Panc1 (cell line): ENCODE measurements at regions not wholly inside any gene's neighbourhood (a gene's known extent, or its start where the extent isn't known, plus 50 kb on each side); places are given as distances from the start of the nearest gene placed in this dataset.

Source experiments
- ATAC-seq: fragments of 200-7000 bp; cut with Tn5 transposase; 2 replicates; pipeline ENCODE4 v1.9.1; 2020; ENCODE audit warnings: mild to moderate bottlenecking, moderate library complexity
- BruUV-seq: library from RNA; stranded (reverse); fragments of 400-500 nt; replicated peaks from 2 replicates; lab custom pipeline; 2021; lab: Mats Ljungman, UMichigan
- CTCF ChIA-PET: fragments of 300-600 bp; sonication (Branson Sonifier 250); formaldehyde crosslinking; loops from one replicate; lab custom pipeline; 2022; ENCODE audit warnings: antibody characterized with exemption; lab: Charles Lee
- POLR2A ChIA-PET: fragments of 300-600 bp; sonication (Branson Sonifier 250); formaldehyde crosslinking; loops from one replicate; lab custom pipeline; 2022; ENCODE audit warnings: antibody characterized with exemption; lab: Charles Lee
- DNase-seq: peaks from one replicate; pipeline ENCODE4 v3.0.0-alpha.2; 2010; ENCODE audit warnings: low read depth, low spot score
- H3K27ac ChIP-seq: 2 replicates; pipeline ENCODE4 v1.5.1; 2011; ENCODE audit warnings: mild to moderate bottlenecking, low read length, inconsistent platforms
- H3K27me3 ChIP-seq: fragments of 200-500 bp; sonication (Bioruptor generic); 2 replicates; pipeline ENCODE4 v1.6.0; 2014; ENCODE audit warnings: low read length, inconsistent platforms; ENCODE audit not compliant: control insufficient read depth, insufficient read depth
- H3K36me3 ChIP-seq: fragments of 200-500 bp; sonication (Bioruptor generic); 2 replicates; pipeline ENCODE4 v1.5.1; 2014; ENCODE audit warnings: inconsistent platforms, mild to moderate bottlenecking, low read length, moderate library complexity; ENCODE audit not compliant: control insufficient read depth, insufficient read depth
- H3K4me1 ChIP-seq: 2 replicates; pipeline ENCODE4 v1.5.1; 2011; ENCODE audit warnings: inconsistent platforms, mild to moderate bottlenecking, low read length, moderate library complexity; ENCODE audit not compliant: control insufficient read depth, insufficient read depth
- H3K4me3 ChIP-seq, 2 experiments: 2 replicates each; pipeline ENCODE4 v1.5.1; 2011 to 2012; ENCODE audit warnings: low read depth in 2 of 2, low read length in 2 of 2, mild to moderate bottlenecking in 2 of 2, inconsistent platforms in 1 of 2, moderate library complexity in 1 of 2
- H3K9me3 ChIP-seq: fragments of 200-500 bp; sonication (Bioruptor generic); 2 replicates; pipeline ENCODE4 v1.5.1; 2014; ENCODE audit warnings: low read depth, mild to moderate bottlenecking, inconsistent platforms, low read length, moderate library complexity; ENCODE audit not compliant: control insufficient read depth, insufficient read depth
- POLR2AphosphoS5 ChIP-seq: IDR thresholded peaks from 2 replicates; pipeline ENCODE4 v1.6.1; 2012; ENCODE audit warnings: mild to moderate bottlenecking, low read depth, low read length, moderate library complexity
- SIN3A ChIP-seq: IDR thresholded peaks from 2 replicates; pipeline ENCODE4 v1.6.1; 2012; ENCODE audit warnings: low read depth, mild to moderate bottlenecking, low read length, moderate library complexity, borderline replicate concordance; ENCODE audit not compliant: insufficient read depth
- TCF7L2 ChIP-seq: IDR thresholded peaks from 2 replicates; pipeline ENCODE4 v1.6.1; 2011; ENCODE audit warnings: mild to moderate bottlenecking, low read depth, low read length, inconsistent platforms
- in situ Hi-C: cut with HindIII; loops from 2 replicates; pipeline ENCODE4 v1.10.0; 2016; ENCODE audit warnings: low sequenced_read_pairs, low pct_unique_long_range_greater_than_20kb
- intact Hi-C: fragments of 100-400 bp; cut with micrococcal nuclease; formaldehyde crosslinking; loops from one replicate; pipeline ENCODE4 v1.10.0; 2022; ENCODE audit not compliant: unreplicated experiment
- TF ChIP-seq, protein P1 (sequence below): fragments of 450-650 bp; IDR thresholded peaks from 2 replicates; pipeline ENCODE4 v1.5.1; 2017; ENCODE audit warnings: mild to moderate bottlenecking
- TF ChIP-seq, protein P2 (sequence below), 2 experiments: IDR thresholded peaks; 2 replicates each; pipeline ENCODE4 v1.6.1; 2011 to 2012; ENCODE audit warnings: low read depth in 2 of 2, control low read depth in 1 of 2, low read length in 1 of 2, mild to moderate bottlenecking in 1 of 2, moderate library complexity in 1 of 2; ENCODE audit not compliant: insufficient read depth in 1 of 2

DNA sequence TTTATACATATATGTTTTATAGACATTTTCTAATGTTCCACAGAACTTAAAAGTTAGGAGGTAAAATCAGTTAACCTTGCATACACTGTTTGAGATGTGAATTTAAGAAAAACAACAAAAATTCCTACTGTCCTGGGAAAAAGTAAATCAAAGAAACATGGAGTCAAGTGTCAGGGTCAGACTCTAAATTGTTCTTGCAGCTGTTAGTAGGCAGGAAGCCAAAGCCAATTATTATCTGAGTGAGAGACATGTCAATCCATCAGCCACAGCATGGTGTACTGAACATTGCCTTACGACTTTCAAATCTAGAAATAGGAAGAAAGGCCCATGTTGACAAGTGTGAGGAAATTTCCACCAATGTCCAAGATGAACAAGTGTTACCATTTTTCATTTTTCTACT lies 461.2 kb upstream of the MBL2 start:
- Histone ChIP-seq H3K27ac (no peak overlapping the region), H3K27me3 (no peaks in the 10 kb centered on the region), H3K4me1 (no peaks in the 10 kb centered on the region), H3K9me3 (no peaks in the 10 kb centered on the region), H3K4me3 (no peak overlapping the region), H3K36me3 (no peaks in the 10 kb centered on the region)
- TF ChIP-seq, protein P1, sequence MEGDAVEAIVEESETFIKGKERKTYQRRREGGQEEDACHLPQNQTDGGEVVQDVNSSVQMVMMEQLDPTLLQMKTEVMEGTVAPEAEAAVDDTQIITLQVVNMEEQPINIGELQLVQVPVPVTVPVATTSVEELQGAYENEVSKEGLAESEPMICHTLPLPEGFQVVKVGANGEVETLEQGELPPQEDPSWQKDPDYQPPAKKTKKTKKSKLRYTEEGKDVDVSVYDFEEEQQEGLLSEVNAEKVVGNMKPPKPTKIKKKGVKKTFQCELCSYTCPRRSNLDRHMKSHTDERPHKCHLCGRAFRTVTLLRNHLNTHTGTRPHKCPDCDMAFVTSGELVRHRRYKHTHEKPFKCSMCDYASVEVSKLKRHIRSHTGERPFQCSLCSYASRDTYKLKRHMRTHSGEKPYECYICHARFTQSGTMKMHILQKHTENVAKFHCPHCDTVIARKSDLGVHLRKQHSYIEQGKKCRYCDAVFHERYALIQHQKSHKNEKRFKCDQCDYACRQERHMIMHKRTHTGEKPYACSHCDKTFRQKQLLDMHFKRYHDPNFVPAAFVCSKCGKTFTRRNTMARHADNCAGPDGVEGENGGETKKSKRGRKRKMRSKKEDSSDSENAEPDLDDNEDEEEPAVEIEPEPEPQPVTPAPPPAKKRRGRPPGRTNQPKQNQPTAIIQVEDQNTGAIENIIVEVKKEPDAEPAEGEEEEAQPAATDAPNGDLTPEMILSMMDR, result no peak
- TF ChIP-seq POLR2AphosphoS5 (no peak), TCF7L2 (no peak), SIN3A (no peak)
- TF ChIP-seq, protein P2, sequence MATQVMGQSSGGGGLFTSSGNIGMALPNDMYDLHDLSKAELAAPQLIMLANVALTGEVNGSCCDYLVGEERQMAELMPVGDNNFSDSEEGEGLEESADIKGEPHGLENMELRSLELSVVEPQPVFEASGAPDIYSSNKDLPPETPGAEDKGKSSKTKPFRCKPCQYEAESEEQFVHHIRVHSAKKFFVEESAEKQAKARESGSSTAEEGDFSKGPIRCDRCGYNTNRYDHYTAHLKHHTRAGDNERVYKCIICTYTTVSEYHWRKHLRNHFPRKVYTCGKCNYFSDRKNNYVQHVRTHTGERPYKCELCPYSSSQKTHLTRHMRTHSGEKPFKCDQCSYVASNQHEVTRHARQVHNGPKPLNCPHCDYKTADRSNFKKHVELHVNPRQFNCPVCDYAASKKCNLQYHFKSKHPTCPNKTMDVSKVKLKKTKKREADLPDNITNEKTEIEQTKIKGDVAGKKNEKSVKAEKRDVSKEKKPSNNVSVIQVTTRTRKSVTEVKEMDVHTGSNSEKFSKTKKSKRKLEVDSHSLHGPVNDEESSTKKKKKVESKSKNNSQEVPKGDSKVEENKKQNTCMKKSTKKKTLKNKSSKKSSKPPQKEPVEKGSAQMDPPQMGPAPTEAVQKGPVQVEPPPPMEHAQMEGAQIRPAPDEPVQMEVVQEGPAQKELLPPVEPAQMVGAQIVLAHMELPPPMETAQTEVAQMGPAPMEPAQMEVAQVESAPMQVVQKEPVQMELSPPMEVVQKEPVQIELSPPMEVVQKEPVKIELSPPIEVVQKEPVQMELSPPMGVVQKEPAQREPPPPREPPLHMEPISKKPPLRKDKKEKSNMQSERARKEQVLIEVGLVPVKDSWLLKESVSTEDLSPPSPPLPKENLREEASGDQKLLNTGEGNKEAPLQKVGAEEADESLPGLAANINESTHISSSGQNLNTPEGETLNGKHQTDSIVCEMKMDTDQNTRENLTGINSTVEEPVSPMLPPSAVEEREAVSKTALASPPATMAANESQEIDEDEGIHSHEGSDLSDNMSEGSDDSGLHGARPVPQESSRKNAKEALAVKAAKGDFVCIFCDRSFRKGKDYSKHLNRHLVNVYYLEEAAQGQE (IDR thresholded peaks at IDR 0.05; ENCODE audit: insufficient read depth in 1 of 2, low read depth in 2 of 2, low read length in 1 of 2), result no peak
- CTCF ChIA-PET, result no interaction called here
- no TSS peak for BruUV-seq
- POLR2A ChIA-PET, result no interaction called here
- no peak for ATAC-seq
- DNase-seq, result no peak
- intact Hi-C loops, result no loop called here
- in situ Hi-C loops, result no loop called here

DNA sequence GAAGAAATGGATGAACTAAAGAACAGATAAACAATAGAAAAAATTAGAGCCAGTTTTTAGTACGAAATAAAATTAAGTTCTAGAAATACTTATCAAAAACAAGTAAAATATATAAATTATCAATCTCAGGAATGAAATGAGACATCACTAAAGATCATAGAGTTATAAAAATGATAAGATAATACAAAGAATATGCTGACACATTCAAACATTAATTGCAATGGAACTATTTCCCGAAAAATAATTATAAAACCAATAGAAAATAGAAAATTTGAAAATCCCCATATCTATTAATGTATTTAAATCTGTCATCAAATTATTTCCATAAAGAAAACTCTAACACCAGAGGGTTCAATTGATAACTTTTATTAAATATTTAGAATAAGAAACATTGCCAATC lies 458.1 kb upstream of the MBL2 start:
- CTCF ChIA-PET, result no interaction called here
- no peaks in the 10 kb centered on the region for H3K4me1 ChIP-seq

More for the DNA sequence above, 458.1 kb upstream of the MBL2 start:
- BruUV-seq, result no TSS peak
- H3K27ac ChIP-seq, result no peak overlapping the region
- TF ChIP-seq, protein P1, result no peak
- no peak for TF ChIP-seq TCF7L2
- TF ChIP-seq, protein P2 (IDR thresholded peaks at IDR 0.05; ENCODE audit: insufficient read depth in 1 of 2, low read depth in 2 of 2, low read length in 1 of 2), result no peak
- TF ChIP-seq SIN3A, result no peak
- TF ChIP-seq POLR2AphosphoS5, result no peak
- POLR2A ChIA-PET, result no interaction called here
- no peaks in the 10 kb centered on the region for H3K27me3 ChIP-seq
- H3K9me3 ChIP-seq, result no peaks in the 10 kb centered on the region; the same call in 1 of the 2 replicates
- DNase-seq (no peak), ATAC-seq (no peak)
- H3K4me3 ChIP-seq, result no peak overlapping the region
- H3K36me3 ChIP-seq, result no peaks in the 10 kb centered on the region
- in situ Hi-C loops (no loop called here), intact Hi-C loops (no loop called here)
